GM19023 (cell line): ENCODE measurements at regions not wholly inside any gene's neighbourhood (a gene's known extent, or its start where the extent isn't known, plus 50 kb on each side); places are given as distances from the start of the nearest gene placed in this dataset.

Experiments
- ATAC-seq: cut with Tn5 transposase; IDR thresholded peaks from one replicate; pipeline ENCODE4 v1.9.1; 2021; ENCODE audit warnings: mild to moderate bottlenecking, moderate library complexity; ENCODE audit not compliant: unreplicated experiment

GRCh38 chr3:103926936-103927335 is 1439.8 kb upstream of the ALCAM start:
- ATAC-seq = no peak

- ATAC-seq = no peak
Observed at GRCh38 chr3:103927896-103928295, 1438.8 kb upstream of the ALCAM start.

DNA sequence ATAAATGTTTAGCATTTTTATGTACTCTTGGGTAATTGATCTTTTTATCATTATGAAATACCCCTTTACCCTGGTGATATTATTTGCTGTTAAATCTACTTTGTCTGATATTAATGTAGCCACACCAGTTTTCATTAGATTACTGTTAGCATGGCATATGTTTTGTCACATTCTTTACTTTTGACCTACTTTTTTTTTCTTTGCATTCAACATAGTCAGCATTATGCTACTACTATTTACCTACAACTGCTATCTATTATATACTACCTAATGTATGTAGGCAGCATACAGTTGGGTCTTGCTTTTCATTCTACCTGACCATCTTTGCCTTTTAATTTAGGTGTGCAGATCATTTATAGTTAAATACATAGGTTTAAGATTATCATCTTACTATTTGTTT is 1429.6 kb upstream of the ALCAM start:
- ATAC-seq = no peak

GRCh38 chr3:103947062-103947461 is 1419.6 kb upstream of the ALCAM start:
- no peak for ATAC-seq

- no peak for ATAC-seq
Observed at GRCh38 chr3:103949693-103950092, 1417.0 kb upstream of the ALCAM start.

DNA sequence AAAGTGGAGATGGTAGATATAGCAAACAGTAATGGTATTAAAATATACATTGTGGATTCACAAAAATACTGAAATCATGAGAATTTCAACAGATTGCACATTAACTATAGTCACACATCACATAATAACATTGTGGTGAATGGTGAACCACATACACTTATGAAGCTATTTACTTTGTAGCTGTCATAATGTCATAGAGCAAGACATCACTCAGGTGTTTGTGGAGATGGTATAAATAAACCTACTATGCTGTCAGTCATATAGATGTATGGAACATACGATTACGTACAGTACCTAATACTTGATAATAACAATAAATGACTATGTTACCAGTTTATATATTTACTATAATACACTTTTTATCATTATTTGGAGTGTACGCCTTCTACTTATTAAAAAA is 1416.0 kb upstream of the ALCAM start:
- no peak for ATAC-seq

- no peak for ATAC-seq
Observed at GRCh38 chr3:103953796-103954195, 1412.9 kb upstream of the ALCAM start.

GRCh38 chr3:103960819-103961218 is 1405.9 kb upstream of the ALCAM start:
- no peak for ATAC-seq

DNA sequence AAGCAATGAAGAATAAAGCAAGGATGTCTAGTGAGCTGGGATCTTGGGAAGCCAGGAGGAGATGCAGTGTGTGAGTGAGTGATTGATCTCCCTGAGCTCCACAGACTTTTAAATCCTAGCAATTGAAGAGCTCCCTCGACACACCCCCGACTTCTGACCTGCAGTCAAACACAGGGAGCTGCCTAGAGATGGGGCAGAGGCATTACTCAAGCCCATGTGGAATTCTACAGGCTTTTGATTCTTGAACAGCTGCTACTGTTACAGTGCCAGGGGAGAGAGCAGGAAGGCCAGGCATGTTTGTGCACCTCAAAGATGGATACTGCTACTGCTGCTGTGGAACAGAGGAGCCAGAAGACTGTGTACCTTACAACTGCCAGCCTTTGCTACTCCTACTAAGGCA is 1403.1 kb upstream of the ALCAM start:
- ATAC-seq = no peak

- no peak for ATAC-seq
Observed at GRCh38 chr3:103965764-103966163, 1400.9 kb upstream of the ALCAM start.

GRCh38 chr3:103966749-103967148 is 1400.0 kb upstream of the ALCAM start:
- no peak for ATAC-seq

DNA sequence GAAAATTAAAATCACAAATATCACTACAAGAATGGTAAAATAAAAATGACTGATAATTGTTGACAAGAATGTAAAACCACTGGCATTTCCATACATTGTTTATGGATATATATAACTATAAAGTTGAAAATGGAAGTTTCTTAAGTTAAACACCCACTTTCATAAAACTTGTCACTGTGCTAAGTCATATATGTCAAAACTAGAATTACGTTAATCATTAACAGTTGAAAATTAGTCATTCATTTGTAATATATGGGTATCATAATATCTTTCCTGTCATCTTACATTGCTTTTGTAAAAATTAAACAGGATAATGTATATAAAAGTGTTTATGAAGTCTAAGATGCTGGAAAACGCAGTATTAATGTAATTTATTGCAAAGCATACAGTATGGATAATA is 1398.6 kb upstream of the ALCAM start:
- ATAC-seq = peak; percentile 48

DNA sequence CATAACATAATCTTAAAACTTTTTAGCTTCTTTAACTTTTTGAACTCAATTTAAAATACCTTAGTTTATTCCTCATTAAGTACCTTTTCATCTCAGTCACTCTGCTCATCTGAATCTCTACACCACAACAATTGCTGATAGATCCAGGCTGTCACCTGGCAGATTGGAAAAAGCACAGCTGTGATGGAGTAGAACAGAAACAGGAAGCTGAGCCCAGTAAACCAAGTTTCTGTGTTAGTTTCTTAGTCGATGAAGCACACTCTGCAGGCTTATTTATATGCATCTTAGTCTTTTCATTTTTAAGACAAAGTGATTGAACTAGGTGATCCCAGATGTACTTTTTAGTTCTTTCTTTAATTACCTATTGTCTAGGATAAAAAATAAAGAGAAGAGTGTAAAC is 1398.0 kb upstream of the ALCAM start:
- ATAC-seq = peak; percentile 89

DNA sequence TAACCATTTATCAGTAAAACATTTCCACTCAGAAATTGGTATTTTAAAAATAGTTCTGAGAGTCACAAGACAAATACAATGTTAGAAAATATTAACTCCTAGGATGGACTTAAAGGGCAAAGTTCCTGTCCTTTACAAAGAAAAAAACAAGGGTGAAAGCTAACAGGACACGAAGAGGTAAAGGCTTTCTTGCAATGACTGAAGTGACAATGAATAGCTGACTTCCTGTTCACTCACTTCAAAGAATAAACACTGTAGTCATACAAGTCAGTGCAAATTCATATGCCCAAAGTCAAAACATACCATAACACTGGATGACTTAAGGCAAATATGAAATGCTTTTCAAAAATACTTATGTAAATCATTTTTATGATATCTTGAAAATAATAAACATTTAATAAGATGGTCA is 1389.8 kb upstream of the ALCAM start:
- peak; percentile 90 for ATAC-seq

DNA sequence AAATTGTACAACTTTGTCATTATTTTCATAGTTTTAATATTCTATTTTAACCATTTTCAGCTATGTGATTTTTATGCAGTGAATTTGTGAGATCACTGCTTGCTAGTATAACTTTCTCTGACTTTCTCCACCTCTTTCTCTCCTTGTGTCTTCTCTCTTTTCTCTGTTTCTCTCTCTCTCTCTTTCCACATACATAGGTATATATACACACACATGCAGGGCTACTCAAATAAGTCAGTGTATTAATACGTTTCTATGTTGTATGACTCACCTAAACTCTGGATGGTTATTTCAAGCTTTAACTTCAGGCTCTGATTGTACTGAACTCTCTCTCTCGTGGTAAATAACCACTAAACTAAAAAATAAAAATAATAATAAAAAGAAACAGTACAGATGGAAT is 1389.3 kb upstream of the ALCAM start:
- no peak for ATAC-seq

DNA sequence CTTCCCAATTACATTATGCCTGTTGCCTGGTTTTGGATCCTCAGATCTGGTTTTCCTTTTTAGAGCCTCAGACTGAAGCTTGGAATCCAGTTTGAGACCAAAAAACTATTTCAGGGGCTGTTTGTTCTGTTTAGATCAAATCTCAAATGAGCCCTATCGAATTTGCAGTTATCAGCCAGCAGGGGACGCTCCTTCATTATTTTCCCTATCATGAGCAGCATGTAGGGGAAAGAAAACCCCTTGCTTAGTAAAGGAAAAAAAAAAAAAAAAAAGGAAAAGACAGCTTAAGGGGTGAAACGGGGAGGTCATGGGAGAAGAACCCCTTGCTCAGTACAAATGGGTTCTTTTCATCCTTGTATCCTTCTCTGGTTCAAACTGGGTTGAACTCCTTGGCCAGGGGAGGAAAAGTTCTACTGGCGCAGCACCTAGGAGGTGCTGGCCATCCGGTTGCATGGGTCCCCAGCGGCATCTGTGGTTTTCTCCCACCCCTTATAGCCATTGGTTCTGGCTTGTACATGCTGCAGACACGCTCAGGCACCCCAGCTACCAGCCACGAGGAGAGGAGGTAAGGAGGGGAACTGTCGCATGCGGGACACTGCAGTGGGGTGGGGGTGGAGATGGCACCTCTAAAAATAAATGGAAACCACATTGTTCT is 1375.1 kb upstream of the ALCAM start:
- ATAC-seq = no peak

GRCh38 chr3:103992469-103992868 is 1374.2 kb upstream of the ALCAM start:
- no peak for ATAC-seq

GRCh38 chr3:104004956-104005355 is 1361.8 kb upstream of the ALCAM start:
- no peak for ATAC-seq

GRCh38 chr3:104005815-104006214 is 1360.9 kb upstream of the ALCAM start:
- no peak for ATAC-seq

DNA sequence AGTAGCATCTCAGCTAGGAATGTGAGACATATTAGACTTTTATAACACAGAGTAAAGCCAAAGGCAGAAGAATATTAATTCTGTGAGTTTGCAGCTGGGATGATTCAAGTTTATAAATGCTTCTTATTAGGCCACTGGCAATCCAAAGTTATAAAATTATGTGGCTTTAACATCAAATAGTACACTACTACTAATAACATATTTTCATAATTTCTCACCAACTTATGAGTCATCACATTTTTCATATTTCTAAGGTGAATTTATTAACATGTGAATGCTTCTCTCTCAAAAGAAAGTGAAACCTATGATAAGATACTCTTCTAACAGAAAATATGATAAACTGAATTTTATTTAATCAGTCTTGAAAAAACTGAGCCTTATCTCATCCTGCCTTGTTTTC is 1348.2 kb upstream of the ALCAM start:
- no peak for ATAC-seq

- no peak for ATAC-seq
Observed at GRCh38 chr3:104031598-104031997, 1335.1 kb upstream of the ALCAM start.

- no peak for ATAC-seq
Observed at GRCh38 chr3:104032283-104032682, 1334.4 kb upstream of the ALCAM start.

GRCh38 chr3:104040896-104041295 is 1325.8 kb upstream of the ALCAM start:
- ATAC-seq = no peak
